Osteocyte (in vitro differentiated cells): ENCODE measurements at regions not wholly inside any gene's neighbourhood (a gene's known extent, or its start where the extent isn't known, plus 50 kb on each side); places are given as distances from the start of the nearest gene placed in this dataset.
"Not testable (repeated sequence)": the region's sequence is repeated elsewhere in the genome, so short reads cannot be mapped to it uniquely, and the experiment has no call there.

Experiments
- DNase-seq: peaks from one replicate; pipeline ENCODE4 v3.0.0; 2021; ENCODE audit warnings: mixed read lengths; ENCODE audit not compliant: unreplicated experiment; ENCODE audit errors: extremely low spot score
- H3K27ac Mint-ChIP-seq: one replicate; pipeline ENCODE4 v1.8.0; 2021; ENCODE audit warnings: mild to moderate bottlenecking, mixed read lengths; ENCODE audit not compliant: unreplicated experiment
- H3K27me3 Mint-ChIP-seq: one replicate; pipeline ENCODE4 v1.8.0; 2021; ENCODE audit warnings: mixed read lengths; ENCODE audit not compliant: unreplicated experiment
- H3K36me3 Mint-ChIP-seq: one replicate; pipeline ENCODE4 v1.8.0; 2021; ENCODE audit warnings: mixed read lengths; ENCODE audit not compliant: unreplicated experiment
- H3K4me1 Mint-ChIP-seq: one replicate; pipeline ENCODE4 v1.8.0; 2021; ENCODE audit warnings: mixed read lengths; ENCODE audit not compliant: unreplicated experiment
- H3K4me3 Mint-ChIP-seq: one replicate; pipeline ENCODE4 v1.8.0; 2021; ENCODE audit warnings: mild to moderate bottlenecking, moderate library complexity, mixed read lengths; ENCODE audit not compliant: unreplicated experiment
- H3K9me3 Mint-ChIP-seq: one replicate; pipeline ENCODE4 v1.8.0; 2021; ENCODE audit warnings: mixed read lengths; ENCODE audit not compliant: unreplicated experiment
- CTCF ChIP-seq: fragments of 200-600 bp; sonication (generic); IDR thresholded peaks from 2 replicates; pipeline ENCODE4 v1.5.0; 2021; ENCODE audit warnings: antibody characterized with exemption, mild to moderate bottlenecking, moderate library complexity

GRCh38 chr3:110327870-110328269, 743.7 kb upstream of the NECTIN3 start:
- DNase-seq, result no peak
- TF ChIP-seq CTCF, result no peak
- Mint-ChIP-seq H3K4me1 (peaks cover 13% of the 10 kb centered on the region), H3K27ac (no peak overlapping the region), H3K27me3 (no peaks in the 10 kb centered on the region), H3K4me3 (no peak overlapping the region), H3K36me3 (no peaks in the 10 kb centered on the region), H3K9me3 (peaks cover 12% of the 10 kb centered on the region)

GRCh38 chr3:110331562-110331961, 740.1 kb upstream of the NECTIN3 start:
- H3K27me3 Mint-ChIP-seq, H3K36me3 Mint-ChIP-seq, H3K27ac Mint-ChIP-seq, H3K4me3 Mint-ChIP-seq, H3K4me1 Mint-ChIP-seq, DNase-seq: not testable (repeated sequence)
- peaks cover 27% of the 10 kb centered on the region for H3K9me3 Mint-ChIP-seq

GRCh38 chr3:110332629-110333028, 739.0 kb upstream of the NECTIN3 start:
- no peaks in the 10 kb centered on the region for H3K27me3 Mint-ChIP-seq
- DNase-seq, result no peak
- no peak overlapping the region for H3K4me3 Mint-ChIP-seq
- H3K27ac Mint-ChIP-seq, result no peak overlapping the region
- peaks cover 34% of the 10 kb centered on the region for H3K9me3 Mint-ChIP-seq
- no peaks in the 10 kb centered on the region for H3K4me1 Mint-ChIP-seq
- H3K36me3 Mint-ChIP-seq, result peaks cover 6% of the 10 kb centered on the region
- TF ChIP-seq CTCF, result no peak

GRCh38 chr3:110341047-110341446, 730.6 kb upstream of the NECTIN3 start:
- Mint-ChIP-seq H3K4me1 (peaks cover 16% of the 10 kb centered on the region), H3K4me3 (no peak overlapping the region), H3K9me3 (peaks cover 18% of the 10 kb centered on the region), H3K27me3 (no peaks in the 10 kb centered on the region), H3K27ac (no peak overlapping the region), H3K36me3 (peaks cover 6% of the 10 kb centered on the region)
- no peak for DNase-seq
- no peak for TF ChIP-seq CTCF

- Mint-ChIP-seq H3K27me3 (no peaks in the 10 kb centered on the region), H3K4me3 (no peak overlapping the region), H3K27ac (no peak overlapping the region), H3K36me3 (peaks cover 2% of the 10 kb centered on the region), H3K9me3 (peaks cover 3% of the 10 kb centered on the region), H3K4me1 (peaks cover 16% of the 10 kb centered on the region)
- no peak for TF ChIP-seq CTCF
- DNase-seq, result no peak
These were observed 728.2 kb upstream of the NECTIN3 start for GRCh38 chr3:110343376-110343775.

GRCh38 chr3:110343945-110344344, 727.7 kb upstream of the NECTIN3 start:
- no peak for TF ChIP-seq CTCF
- peaks cover 2% of the 10 kb centered on the region for H3K36me3 Mint-ChIP-seq
- H3K27me3 Mint-ChIP-seq, result no peaks in the 10 kb centered on the region
- H3K4me1 Mint-ChIP-seq, result peaks cover 16% of the 10 kb centered on the region
- H3K27ac Mint-ChIP-seq, result peak overlapping the region; percentile 21
- no peak for DNase-seq
- peaks cover 3% of the 10 kb centered on the region for H3K9me3 Mint-ChIP-seq
- H3K4me3 Mint-ChIP-seq, result no peak overlapping the region
